Left renal cortex interstitium (tissue), 4 donors: ENCODE measurements at regions not wholly inside any gene's neighbourhood (a gene's known extent, or its start where the extent isn't known, plus 50 kb on each side); places are given as distances from the start of the nearest gene placed in this dataset.

Experiments
- DNase-seq, 4 donors: peaks; one replicate each; pipeline ENCODE4 v3.0.0-alpha.2; 2013; ENCODE audit warnings: low read depth in 4 of 4, low spot score in 2 of 4, missing footprints in 1 of 4

DNA sequence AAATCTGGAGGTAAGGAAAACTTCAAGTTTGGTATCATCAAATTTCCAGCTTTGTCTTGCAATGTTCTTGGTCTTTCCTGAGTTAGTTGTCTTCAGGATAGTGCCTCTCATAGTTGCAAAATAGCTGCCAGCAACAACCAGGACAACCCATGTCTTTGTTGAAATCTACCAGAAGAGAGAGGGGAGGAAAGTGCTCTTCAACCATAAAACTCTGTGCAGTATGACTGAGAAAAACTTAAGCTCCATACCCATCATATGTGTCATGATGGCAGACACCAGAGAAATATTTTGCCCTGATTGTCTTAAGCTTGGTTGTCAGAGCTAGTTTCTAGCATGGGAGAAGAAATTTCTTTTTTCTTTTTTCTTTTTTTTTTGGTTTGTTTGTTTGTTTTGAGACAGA, 103.3 kb downstream of the SPRY2 start:
- no peak for DNase-seq

DNA sequence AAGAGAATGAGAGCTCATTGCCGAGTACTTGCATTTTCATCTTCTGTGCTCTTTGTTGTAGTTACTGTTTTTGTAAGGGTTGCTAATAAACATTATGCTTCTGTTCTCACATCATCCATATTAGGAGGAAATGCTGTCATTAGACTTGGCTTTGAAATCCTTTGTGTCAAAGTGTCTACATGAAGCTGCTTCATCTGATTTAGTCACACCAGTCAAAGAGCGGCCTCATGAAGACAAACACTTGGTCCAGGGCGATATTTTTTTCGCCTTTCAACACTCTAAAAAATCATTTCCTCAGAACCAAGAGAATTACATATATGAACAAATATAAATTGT, 105.0 kb downstream of the SPRY2 start:
- DNase-seq: no peak

DNA sequence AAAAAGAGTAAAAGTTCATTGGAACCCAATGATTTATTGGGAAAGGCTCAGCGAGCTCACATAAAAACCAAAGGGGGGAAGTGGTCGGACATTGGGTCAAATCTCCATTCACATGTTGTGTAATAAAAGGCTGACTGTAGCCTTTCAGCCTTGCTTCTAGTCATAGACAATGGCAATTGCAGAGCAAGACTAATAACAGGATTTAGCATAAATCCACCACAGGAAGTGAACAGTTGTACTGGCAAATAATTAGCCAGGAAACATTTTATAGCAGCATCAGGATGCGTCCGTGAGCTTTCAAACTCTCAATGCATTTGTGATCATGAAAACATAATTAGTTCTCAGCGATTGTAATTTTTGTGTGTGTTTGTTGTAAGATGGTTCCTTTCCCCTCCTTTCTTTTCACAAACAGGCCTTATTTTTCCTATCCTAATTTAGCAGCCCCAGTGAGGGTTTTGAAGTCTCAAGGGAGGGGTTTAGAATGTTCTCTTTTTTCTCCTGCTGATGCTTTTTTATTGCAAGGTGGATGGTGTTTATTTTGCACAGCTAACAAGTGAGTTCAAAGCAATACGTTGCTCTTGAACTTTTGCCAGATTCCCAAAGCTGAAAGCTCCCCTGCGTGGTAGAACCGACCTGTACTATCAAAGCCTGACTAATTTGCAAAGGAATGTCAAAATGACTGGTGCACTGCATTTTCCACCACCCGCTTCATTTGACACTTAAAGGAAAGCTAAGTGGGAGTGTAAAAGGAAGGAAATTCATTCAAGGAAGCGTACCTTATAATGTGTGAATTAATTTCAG, 105.6 kb downstream of the SPRY2 start:
- peak in 1 of 4 donors; percentile 35 for DNase-seq

- no peak for DNase-seq
Observed at GRCh38 chr13:80227645-80228044, 113.3 kb downstream of the SPRY2 start.

DNA sequence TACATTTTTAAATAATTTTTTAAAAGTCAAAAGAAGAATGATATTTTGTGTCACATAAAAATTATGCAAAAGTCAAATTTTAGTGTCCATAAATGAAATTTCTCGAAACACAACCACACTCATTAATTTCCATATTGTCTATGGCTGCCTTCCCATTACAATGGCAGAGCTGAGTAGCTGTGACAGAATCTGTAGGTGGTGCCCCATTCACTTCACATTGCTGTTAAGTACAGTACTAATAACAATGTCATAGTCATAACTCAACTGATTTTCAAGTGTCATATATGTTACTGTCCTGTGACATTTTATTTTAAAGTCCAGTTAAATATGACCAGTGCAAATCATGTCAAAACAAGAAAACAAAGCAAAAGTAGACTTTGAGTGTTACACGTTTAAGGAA, 114.3 kb downstream of the SPRY2 start:
- DNase-seq: no peak

DNA sequence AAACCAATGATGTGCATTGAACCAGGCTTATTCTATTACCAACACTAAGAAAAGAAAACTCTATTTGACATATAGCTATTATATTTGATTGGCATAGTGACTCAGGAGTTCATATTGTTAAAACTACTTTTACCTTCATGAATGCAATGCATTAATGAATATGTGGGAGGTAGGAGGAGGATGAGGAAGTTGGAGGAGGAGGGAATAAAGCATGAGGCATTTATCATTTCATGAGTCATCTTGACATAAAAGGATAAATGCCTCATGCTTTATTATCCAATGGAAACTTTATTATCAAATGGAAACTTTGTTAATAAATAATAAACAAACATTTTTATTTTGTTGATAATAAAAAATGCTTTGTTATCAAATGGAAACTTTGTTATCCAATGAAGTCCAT, 116.5 kb downstream of the SPRY2 start:
- no peak for DNase-seq

DNA sequence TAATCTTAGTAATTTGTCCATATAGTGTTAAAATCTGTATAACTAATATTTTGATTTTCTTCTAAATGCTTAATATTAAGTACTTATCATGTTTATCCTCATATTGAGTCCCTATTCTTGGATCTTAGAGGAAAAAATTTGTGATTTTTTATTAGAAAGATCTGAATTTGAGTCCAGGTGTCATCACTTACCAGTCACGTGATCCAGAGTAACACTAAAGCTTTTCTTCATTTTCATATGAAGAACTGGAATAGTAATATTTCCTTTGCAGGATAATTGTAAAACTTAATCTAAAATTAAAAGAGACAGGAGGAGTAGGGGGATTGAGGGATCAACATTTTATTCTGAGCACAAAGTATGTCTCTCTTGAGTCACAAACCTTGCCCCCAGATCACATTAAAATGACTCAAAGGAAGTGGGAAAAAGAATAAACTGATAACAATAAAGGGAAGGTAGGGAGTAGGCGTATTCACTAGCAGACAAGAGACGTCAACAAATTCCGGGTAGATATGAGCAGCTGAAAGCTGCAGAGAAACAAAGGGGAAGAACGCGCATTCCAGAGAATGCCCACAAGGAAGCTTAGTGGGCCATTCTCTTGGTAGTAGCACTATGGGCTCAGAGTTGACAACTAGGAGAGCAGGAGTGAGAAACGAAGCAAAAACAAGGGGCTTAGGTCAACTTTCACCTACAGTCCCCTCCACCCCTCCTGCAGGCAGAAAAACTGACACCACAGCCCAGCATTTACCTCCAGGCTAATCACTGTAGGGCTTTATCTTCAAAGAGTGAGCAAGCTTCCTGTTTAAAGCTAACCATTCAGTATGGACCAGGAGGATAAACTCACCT, 123.1 kb downstream of the SPRY2 start:
- no peak for DNase-seq

DNA sequence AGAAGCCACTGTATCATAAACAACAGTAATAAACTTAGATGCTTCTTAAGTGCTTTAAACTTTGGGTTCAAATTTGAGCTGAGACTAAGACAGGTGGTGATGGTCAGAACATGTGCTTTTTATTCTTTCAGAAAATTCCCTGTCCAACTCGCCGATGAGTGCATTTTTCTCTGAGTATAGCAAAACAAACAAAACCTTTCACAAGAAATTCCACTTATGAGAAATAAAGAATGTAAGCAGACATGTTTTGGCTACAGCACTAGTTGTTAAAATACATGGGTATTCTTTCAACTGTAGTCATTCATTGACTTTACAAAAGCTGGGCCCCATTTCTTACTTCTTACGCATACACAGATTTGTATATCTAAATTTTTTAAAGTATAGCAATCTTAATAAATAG, 125.6 kb downstream of the SPRY2 start:
- DNase-seq: no peak

GRCh38 chr13:80214521-80214991, 126.4 kb downstream of the SPRY2 start:
- no peak for DNase-seq

GRCh38 chr13:80214050-80214449, 126.9 kb downstream of the SPRY2 start:
- DNase-seq: no peak

GRCh38 chr13:80213201-80213600, 127.7 kb downstream of the SPRY2 start:
- DNase-seq: no peak

GRCh38 chr13:80211566-80211965, 129.4 kb downstream of the SPRY2 start:
- no peak for DNase-seq

- no peak for DNase-seq
Observed at GRCh38 chr13:80204642-80205041, 136.3 kb downstream of the SPRY2 start.

DNA sequence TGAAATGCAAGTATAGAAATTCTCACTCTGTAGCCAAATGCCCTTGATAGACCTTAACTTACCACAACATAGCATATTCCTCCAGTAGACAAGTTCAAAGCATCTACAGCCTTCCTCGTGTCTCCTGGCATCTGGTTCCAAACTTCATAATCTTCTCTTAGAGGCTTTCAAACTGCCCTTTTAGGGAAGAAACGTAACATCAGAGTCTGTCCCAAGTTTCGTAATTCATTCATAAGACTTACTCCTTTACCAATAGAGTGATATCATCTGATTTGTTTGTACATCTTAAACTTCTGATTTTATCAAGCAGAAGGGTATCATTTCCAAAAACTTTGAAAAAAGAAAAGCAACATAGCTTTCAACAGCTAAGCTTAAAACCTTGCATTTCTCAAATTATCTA, 137.4 kb downstream of the SPRY2 start:
- no peak for DNase-seq

DNA sequence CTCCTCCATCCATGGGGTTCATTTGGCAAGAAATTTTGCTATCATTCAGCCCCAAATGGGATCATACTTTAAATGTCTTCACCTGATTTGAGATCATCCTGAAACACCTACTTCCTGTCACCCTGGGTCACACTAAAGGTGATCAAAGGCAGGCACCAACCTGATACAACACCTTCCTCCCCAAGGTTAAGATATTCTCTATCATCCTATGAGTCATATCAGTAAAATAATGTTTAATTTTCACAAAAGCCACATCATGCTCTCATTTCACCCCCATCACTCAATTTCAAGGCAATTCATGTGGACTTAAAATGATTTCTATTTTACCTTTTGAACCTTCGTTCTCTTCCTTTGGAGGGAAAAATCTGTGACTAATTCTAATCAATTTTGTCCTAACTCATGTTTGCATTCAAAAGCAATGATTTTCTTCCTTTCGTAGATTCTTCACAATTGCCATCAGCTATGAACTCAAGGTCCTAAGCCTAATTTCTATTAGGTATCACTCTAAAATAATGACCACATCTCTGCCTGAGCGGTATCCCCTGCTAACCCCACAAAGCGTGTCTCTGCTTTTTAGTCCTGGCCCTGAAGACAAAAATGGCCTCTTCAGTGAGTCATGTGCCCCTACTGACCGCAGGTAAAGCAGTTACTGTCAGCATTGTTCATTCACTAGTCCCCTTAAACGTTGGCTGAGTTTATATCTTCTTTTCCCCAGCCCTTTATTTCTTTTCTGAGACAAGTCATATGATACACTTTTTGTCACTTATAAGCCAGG, 139.0 kb downstream of the SPRY2 start:
- no peak for DNase-seq

- no peak for DNase-seq
Observed at GRCh38 chr13:80199585-80200292, 141.2 kb downstream of the SPRY2 start.

GRCh38 chr13:80199067-80199466, 141.9 kb downstream of the SPRY2 start:
- DNase-seq: no peak

DNA sequence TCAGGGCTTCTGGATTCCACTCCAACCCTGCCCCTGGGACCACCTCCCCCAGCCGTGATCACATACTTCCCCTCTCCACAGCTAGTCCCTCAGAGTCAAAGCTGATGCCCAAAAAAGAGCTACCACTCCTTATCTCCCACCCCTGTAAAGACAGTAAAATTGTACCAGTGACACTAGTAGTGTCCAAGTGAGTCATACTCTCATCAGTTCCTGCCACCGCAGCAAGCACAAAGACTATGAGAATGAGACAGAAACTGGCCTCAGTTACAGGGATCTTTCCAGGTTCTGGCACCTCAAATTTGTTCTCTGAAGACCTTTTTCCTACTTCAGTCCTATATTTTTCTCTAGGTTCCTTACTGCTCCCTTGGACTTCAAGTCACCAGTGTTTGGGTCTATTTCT, 144.2 kb downstream of the SPRY2 start:
- no peak for DNase-seq

DNA sequence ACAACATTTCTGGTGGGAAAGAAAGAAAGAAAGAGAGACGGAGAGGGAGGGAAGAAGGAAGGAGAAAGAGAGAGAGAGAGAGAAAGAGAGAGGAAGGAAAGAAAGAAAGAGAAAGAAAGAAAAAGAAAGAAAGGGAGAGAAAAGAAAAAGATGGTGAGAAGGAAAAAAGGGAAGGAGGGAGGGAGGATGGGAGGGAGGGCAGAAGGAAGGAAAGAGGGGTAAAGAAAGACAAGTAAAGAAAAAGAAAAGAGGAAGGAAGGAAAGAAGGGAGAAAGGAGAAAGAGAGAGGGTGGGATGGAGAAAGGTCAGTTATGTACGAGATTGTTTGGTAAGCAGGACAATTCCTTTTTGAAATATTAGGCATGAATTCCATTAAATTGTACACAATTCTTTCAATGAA, 145.3 kb downstream of the SPRY2 start:
- no peak for DNase-seq

- DNase-seq: no peak
Observed at GRCh38 chr13:80189889-80190597, 150.9 kb downstream of the SPRY2 start.
